ENCODE measurements at regions not wholly inside any gene's neighbourhood (a gene's known extent, or its start where the extent isn't known, plus 50 kb on each side); places are given as distances from the start of the nearest gene placed in this dataset.
A peak's percentile ranks its signal among the peaks of the same experiment; 100 is the strongest.
"Not testable (repeated sequence)": the region's sequence is repeated elsewhere in the genome, so short reads cannot be mapped to it uniquely, and the experiment has no call there.

DNA sequence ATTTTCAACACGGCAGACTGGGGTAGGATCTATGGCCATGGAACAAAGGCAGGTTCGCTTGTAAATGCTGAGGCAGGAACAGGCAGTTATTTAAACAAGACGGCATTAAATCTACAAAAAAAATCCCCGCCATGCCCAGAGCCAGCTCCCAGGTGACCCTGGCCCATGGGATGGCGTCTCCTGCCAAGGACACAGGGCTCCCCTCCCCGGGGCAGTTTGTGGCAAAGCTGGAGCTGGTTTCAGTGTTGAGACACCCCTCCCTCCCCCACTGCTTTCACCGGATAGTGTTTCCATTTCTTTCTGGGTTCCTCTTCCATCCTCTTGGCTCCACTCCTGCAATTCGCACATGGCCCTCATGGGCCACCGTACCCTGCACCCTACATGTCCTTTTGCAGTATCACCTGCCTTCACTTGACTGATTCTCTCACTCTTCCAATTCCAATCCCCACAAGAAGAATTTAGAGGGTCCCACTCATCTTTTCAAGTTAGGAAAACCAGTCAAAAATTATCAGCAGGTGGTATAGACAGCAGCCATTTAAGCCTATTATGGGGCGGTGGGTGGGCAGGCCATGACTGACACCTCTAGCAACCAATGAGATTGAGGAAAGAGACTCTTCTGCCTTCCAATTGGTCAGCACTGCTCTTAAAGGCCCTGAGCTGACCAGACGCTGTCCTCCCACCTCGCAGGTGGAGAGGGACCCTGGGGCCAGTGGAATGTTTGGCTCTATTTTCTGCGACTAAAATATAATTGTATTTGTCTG is 52.0 kb downstream of the OLIG1 start:
- DNase-seq (ENCODE audit: low spot score), result no peak

DNA sequence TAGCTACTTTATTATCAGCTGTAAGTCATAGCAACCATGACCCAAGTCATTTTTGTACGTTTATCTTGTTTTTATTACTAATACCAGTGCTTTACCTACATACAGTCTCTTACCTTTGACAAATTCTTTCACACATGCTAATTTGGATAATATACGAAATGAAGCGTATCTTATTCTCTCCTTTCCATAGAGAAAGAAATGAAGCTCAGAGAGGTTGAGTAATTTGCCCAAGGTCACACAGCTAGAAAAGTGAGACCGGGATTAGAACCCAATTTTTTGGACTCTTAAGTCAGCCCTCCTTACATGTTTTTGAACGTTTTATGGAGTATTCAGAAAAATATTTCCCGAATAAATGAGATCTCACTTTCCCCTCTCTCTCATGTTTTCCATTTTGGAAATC is 52.6 kb downstream of the OLIG1 start:
- no peak for DNase-seq (ENCODE audit: low spot score)

DNA sequence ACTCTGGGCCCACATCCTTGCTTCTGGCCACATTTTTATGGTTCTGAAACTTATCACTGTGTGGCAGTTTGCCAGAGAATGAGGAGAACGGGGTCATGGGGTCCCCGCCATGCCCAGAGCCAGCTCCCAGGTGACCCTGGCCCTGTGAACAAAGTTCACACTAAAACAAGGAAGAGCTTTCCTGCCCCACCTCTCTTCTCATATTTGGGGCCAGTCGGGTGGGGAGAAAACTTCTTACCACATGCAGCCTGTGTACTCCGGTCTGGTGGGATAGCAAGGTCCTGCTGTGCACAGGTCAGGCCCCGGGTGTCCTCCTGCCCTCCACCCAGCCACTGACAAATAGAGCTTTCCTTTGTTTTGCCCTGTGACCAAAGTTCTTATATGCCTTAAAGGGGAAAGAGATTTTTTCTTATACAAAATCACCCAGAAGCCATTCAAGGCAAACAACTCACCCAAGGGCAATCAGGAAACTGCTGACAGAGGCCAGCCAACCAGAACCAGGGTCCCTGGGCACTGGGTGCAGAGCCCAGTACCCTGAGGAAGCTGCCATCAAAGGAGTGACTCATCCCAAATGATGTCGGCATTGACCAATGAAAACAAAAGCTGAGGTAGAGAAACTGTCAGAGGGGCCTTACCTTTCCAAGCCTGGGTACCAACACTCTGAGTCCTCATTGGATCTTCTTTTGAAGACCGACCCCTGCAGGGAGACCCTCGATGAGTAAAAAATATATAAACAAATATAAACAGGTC is 53.6 kb downstream of the OLIG1 start:
- DNase-seq (ENCODE audit: low spot score), result no peak

DNA sequence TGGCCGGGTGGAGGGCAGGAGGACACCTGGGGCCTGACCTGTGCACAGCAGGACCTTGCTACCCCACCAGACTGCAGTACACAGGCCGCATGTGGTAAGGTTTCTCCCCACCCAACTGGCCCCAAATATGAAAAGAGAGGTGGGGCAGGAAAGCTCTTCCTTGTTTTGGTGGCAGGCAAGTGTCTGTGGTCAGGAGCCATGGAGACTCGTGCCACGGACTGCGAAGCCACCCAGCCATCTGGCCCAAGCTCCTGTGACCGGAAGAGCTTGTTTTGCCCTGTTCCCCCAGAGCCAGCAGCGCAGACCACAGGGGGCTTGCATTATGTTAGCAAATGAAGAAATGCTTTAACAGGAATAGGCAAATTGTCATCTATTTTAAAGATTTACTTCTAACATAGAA is 54.9 kb downstream of the OLIG1 start:
- DNase-seq (ENCODE audit: low spot score), result no peak

DNA sequence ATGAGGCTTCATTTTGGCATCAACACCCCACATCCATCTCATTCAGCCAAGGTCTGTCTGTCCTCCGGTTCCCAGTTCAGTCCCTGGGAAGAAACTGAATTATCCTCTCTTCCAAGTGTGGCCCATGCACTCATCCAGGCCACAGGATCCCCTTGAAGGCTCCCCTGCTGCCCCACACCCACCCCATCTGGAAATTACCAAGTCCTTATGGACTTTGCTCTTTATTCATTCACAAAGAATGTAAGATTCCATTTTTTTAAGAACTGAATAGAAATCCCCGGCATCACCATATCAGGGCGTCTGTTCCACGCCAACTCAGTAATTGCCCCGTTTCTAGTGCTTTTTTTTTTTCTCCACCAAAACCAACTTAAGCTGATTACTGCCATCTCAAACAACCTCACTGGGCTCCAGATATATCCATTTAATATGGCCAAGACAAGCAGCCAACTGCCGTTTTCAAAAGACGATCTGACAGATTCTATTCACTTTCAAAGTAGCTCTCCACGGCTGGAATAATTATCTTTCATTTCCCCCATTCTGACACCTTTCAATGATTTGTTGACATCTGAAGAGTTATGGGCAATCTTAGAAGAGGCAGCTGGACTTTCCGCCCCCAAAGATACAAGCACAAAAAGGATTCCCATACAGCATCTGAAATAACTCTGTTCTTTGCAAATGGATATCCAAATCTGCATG is 55.9 kb downstream of the OLIG1 start:
- DNase-seq (ENCODE audit: low spot score), result no peak

DNA sequence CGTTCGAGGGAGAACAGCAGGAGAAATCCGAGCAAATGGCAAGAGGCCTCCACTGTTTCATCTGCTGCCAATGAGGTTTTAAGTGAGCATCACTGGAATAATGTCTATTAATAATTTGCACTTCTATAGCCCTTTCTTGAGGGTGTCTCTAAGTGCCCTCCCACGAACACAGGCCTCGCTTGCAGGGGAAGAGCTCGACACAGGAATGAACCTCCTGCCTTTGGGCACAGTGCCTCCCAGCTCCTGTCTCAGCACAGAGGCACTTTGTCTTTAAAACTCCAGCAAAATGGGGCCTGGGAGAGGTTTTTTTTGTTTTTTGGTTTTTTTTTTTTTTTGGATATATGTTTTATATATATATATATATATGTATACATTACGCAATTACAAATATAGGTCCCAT is 56.6 kb downstream of the OLIG1 start:
- DNase-seq (ENCODE audit: low spot score), result no peak

DNA sequence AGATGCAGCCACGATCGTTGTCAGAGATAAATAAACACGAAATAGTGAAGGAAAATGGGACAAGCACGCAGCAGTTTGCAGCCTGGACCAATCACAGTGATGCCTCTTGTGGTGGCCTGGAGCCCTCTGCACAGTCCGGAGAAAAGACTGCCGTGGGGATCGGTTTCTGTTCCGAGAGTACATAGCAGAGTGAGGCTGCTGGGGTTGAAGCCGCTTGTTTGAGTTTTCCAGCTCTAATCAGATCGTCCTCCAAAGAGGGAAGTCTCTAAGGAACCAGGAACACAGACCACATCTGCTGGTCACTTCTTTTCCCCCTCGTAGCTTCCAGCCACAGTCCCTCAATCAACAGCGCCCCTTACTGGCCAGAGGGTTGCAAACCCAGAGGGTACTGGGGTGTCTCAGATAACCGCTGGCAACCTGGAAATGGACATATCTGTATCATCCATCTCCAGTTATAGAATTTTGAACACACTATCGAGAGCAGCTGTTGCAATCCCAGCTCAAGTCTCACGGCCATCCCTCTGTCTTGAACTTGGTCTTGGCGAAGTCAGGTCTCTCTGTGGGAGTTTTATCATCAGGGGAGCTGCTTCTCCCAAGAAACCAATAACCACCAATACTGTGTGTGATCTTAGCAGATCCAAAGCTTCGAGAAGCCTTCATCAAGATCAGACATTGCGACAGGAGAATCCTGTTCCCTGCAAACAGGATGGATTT is 57.4 kb downstream of the OLIG1 start:
- DNase-seq (ENCODE audit: low spot score), result peak; percentile 64

DNA sequence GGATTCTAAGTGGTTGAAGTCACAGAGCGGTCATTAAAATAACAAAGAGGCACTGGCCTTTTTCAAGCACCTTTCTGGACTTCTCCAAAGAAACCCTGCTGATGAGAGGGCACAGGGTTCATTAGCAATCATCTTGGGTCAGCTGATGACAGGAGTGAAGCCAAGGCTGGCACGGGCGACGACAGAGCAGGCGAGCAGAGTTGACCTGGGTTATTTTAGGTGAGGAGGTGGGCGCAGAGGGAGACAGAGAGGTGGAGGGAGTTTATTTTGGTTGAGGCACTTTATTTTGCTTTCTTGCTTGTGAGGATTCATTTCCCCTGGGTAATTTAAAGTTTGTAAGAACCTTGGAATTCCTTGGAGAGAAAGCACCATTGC is 57.9 kb downstream of the OLIG1 start:
- no peak for DNase-seq (ENCODE audit: low spot score)

DNA sequence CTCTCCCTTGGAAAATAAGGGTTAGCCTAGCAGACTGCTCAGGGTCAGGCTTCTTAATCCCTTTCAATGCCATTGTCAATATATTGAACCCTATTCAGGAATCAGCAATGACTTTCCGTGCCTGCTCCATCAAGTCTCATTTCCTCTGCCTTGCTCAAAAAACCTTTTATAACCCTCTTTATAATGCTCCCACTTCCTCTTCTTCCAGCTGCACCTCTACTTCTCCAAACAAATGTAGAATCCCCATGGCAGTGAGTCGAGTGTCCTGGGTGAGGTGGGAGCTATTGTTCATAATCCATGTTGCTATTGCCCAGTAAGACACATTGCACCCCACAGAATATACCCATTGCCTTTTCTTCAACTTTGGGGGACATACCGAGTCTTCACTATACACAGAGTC is 58.6 kb downstream of the OLIG1 start:
- no peak for DNase-seq (ENCODE audit: low spot score)

DNA sequence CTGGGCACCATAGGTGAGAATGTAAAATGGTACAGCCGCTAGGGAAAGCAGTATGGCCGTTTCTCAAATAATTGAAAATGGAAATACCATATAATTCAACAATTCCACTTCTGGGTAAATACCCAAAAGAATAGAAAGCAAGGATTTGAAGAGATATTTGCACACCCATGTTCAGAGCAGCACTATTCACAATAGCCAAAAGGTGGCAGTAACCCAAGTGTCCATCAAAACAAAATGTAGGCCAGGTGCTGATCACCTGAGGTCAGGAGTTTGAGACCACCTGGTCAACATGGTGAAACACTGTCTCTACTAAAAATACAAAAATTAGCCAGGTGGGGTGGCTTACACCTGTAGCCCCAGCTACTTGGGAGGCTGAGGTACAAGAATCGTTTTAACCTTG is 62.1 kb downstream of the OLIG1 start:
- no peak for DNase-seq (ENCODE audit: low spot score)

DNA sequence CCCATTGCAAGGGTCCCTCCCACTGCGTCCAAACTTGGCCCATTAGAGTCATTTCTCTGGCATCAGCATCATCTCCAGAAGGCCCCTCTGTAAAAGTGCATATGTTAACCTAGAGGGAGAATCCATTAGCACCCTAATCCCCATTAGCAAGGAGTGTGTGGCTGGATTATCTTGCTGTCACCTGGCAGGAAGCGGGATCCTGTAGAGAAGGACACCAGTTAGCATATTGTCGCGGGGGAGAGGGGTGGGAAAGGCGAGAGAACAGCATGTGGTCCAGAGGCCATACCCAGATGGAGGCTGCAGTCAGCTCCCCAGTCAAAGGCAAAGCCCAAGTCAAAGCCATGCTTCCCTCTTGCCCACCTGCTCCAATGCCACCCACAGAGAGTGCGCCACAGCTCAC is 64.0 kb downstream of the OLIG1 start:
- no peak for DNase-seq (ENCODE audit: low spot score)

DNA sequence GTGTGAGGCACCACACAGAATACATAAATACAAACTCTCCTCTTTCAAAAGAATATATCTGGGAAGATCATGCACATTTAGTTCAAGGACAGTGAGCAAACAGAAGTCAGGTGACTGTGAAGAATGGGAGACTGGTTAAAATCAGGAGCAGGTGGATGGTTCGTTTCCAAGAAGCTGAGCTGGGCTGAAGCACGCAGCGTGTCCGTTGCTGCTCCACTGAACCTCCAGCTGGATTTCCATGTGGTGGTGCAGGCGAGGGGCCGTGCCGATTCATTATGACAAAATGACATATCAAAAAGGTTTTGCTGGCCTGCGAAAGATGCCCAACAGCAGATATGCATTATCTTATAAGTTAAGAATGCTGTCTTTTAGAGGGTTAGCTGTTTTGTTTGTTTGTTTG is 66.0 kb downstream of the OLIG1 start:
- DNase-seq (ENCODE audit: low spot score), result no peak

DNA sequence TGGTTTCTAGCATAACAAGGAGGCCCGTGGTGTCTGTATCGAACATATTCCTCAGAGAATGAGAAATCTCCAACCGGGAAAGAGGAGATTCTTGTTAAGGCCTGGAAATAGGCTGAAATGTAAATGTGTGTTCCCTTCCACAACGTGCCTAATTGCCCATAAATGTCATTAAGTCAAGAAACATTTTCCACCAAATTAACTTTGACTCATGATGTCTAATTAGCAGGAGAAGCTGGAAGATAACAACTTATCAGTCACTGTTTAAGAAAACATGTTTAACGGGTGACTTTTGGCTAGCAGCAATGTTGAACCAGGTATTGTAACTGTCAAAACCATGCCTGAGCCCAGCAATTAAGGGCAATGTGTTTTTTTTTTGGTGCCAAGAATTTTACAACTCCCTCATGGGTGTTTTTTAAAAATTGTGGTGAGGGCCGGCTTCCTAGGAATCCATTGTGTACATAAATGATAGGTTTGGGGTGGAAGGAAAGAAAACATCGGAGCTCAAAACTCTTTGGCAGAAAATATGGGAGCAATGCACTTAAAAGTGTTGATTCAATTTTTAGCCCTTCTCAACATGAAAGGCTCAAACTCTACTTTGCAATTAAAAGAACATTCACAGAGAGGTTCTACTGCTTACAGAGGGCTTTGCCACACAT is 67.0 kb downstream of the OLIG1 start:
- no peak for DNase-seq (ENCODE audit: low spot score)

DNA sequence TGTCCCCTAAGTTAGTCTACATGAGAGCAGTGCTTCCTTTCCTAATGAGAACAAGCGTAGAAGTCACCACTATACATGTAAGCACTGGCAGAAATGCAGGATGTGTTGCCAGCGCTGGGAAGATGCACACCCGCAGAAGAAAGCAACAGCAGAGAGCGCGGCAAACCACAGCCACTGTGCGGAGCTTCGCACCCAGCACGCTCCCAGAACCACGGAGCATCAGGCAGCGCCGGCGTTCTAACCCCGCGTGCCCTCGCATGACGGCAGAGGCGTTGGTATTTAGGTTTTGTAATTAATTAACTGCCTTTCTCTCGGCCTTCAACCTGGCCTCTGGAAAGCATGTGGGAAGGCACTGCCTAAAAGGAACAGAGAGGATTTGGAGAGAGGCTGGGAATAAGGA is 69.1 kb downstream of the OLIG1 start:
- no peak for DNase-seq (ENCODE audit: low spot score)

DNA sequence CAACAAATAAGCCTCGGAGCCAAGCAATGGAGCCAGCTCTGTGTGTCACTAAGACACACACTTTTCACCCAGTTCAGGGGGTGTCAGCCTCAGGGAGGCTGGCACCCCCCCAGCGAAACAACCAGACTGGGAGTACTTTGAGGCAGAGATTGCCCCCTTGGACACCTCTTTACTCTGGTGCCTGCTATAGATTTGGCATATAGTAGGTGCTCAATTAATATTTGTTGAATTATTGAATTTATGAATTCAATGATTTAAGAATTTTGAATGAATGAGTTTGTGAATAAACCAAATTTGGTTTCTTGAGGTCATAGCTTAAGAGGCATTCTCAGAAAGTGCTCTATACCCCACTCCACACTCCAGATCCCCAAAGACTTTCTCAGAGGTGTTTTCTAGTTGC is 70.3 kb downstream of the OLIG1 start:
- DNase-seq (ENCODE audit: low spot score), result no peak

DNA sequence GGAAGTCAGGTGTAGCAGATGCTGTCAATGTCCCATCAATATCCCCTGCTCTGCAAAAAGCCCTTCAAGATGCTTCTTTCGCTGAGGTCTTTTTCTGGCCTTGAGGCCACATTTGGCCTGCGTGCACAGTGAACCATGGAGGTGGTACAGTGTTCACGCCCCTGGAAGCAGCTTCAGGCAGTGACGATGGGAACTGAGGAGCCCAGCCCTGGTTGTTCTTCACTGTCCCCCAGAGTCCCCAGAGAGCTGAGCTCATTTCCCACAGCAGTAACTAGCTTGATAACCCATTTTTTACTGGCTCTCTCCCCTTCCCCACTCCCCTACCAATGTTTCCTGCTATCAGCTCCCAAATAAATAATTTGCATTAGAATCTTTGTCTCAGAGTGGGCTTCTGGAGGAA is 76.5 kb downstream of the OLIG1 start:
- no peak for DNase-seq (ENCODE audit: low spot score)

DNA sequence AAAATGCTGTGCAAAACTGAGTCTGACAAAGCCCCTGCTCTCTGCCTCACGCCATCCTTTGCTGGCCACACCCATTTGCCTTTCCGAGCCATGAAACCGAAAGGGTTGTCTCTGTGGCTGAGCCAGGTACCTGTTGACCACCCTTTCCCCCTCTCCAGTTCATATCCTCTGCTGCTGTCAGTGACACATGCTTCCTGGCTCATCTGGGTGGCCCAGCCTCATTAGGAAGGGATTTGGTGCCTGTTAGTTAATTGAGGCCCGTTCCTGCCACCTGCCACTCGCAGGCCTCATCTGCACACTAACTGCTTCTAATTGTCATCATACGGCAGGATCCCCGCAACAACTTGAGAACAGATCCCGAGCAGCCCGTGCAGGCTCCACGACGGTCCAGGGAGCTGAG is 79.2 kb downstream of the OLIG1 start:
- no peak for DNase-seq (ENCODE audit: low spot score)

DNA sequence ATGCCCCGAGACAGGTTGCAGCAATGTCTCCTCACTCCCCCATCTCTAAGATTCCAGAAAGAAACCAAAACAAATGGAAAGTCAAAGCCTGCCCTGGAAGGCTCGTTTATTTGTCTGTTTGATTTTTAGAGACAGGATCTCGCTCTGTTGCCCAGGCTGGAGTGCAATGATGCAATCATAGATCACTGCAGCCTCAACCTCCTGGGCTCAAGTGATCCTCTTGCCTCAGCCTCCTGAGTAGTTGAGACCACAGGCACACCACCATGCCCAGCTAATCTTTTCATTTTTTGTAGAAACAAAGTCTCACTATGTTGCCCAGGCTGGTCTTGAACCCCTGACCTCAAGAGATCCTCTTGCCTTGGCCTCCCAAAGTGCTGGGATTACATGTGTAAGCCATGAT is 78.8 kb upstream of the IFNAR2 start:
- not testable (repeated sequence) for DNase-seq (ENCODE audit: low spot score)

DNA sequence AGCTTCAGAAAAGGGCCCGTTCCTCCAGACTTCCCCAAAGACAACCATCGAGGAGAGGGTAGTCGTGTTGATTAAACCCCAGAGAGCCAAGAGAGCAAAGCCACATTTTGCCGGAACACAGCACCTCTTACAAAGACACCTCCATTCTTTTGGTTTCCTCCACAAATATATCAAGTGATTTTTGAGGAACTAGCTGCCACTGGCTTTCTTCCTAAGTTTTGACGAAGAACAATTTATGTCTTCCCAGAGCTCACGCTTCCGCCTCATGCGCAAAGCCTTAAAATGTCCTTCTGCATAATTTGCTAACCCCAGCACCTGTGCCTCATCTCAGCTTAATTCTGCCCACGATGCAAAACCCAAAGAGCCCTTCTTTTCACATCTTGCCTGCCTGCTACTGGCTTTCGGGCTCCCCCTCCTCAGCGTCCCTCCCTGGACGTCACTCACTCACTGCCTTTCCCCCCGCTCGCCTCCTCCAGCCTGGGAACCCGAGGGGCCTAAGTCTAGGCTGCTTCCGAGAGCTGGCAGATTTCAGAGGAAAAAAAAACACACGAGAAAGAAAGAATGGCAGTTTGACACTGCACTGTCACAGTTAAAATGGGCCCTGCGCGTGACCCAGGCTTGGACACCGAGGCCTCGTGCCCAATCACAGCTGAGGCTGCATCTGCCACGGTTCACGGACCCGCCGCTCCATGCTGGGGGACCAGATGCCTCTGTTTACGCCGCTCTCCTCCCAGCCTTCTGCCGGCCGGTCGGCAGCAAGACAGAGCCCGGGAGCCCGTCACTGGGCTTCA is 77.6 kb upstream of the IFNAR2 start:
- DNase-seq (ENCODE audit: low spot score), result no peak

DNA sequence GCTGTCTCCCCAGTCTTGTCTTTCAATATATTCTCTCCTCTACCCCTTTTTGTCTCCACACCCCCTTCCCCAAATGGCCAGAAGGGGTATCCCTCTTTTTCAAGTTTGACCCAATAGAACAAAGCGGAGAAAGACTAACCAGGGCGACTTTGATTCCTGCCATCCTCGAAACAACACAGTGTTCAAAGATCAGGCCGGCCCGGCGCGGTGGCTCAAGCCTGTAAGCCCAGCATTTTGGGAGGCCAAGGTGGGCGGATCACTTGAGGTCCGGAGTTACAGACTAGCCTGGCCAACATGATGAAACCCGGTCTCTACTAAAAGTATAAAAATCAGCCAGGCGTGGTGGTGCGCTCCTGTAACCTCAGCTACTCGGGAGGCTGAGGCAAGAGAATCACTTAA is 77.0 kb upstream of the IFNAR2 start:
- no peak for DNase-seq (ENCODE audit: low spot score)

DNA sequence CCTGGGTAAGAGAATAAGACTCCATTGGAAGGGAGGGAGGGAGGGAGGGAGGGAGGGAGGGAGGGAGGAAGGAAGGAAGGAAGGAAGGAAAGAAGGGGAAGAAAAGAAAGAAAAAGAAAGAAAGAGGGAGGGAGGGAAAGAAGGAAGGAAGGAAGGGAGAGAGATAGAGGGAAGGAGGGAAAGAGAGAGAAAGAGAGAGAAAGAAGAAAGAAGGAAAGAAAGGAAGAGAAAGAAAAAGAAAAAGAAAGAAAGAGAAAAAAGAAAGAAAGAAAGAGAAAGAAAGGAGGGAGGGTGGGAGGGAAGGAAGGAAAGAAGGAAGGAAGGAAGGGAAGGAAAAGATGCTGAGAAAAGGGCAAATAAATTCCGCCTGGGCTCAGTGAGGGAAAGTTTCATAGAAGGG is 74.7 kb upstream of the IFNAR2 start:
- DNase-seq (ENCODE audit: low spot score), result no peak

Measured in ureter (tissue), 1 donor.